H4 (cell line): ENCODE measurements at regions not wholly inside any gene's neighbourhood (a gene's known extent, or its start where the extent isn't known, plus 50 kb on each side); places are given as distances from the start of the nearest gene placed in this dataset.

Experiments used
- DNase-seq: peaks from one replicate; pipeline ENCODE4 v3.0.0-alpha.2; 2015; ENCODE audit warnings: low spot score

DNA sequence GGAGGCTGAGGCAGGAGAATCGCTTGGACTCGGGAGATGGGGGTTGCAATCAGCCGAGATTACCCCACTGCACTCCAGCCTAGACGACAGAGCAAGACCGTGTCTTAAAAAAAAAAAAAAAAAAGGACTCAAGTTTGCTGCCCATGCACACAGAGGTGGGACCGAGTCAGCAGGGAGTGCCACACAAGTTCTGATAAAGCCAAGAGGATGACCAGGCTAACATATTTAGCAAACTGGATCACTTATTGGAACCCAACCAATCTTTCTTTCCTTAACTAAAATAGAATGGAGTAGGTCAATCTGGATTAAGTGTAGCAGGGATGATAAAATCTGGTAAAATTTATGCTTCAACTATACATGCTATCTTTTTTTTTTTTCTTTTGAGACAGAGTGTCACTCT lies 190.4 kb upstream of the FOXN3 start:
- DNase-seq, result no peak

DNA sequence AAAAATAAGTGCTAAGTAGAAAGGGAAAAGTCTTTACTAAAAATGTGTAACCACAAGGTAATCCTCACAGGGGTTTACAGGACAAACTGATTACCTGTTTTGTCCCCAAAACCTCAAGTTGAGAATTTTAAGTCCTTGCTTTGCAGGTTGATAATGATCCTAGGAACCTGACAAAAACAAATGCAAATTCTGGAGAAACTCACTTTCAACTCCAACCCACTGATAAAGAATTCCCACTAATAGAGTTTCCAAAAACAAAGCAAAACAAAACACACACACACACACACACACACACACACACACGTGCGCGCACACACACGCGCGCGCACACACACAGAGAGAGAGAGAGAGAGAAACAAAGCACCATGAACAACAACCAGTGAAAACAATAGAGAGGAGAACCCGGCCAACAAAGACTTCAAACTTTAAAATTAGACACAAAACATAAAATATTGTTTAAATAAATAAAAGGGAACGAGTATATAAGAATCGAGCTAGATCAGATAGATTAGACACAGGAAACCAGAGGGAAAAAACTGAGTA lies 187.0 kb upstream of the FOXN3 start:
- no peak for DNase-seq

DNA sequence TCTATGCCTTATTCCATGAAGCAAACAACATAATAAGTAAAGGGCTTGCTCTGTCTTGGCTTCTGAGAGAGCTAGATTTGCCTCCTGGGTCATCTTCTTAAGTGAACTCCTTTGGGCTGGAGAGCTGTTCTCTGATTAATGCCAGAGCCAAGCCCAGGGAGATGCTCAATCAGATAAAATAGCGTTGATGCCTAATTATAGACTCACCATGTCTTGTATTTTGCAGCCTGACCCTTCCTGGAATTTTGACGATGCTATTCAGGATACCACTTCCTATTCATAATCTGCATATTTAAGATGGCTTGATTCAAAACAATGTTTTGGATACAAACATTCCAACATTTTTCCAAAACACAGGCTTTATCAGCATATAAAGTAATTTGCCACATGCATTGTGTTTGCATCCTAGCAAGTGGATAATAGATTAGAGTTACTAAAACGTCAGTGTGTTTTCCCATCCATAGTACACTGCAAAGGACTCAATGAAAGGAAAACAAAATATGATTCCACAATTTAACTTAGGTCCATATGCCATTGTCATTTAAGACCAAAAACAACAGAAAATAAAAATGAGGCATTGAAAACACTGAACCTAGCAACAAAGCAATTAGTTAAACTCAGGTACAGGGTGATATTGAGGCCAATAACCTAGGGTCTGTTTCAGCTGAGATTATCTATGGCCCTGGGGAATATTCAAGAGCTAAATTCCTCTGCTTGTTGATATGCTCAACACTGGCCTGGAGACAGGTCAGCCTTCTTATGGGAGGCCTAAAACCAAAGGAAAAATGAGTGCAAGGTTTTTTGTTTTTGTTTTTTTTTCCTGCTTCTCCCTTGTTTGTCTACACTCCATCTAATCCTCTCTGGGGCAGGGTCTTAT lies 184.2 kb upstream of the FOXN3 start:
- DNase-seq, result no peak

DNA sequence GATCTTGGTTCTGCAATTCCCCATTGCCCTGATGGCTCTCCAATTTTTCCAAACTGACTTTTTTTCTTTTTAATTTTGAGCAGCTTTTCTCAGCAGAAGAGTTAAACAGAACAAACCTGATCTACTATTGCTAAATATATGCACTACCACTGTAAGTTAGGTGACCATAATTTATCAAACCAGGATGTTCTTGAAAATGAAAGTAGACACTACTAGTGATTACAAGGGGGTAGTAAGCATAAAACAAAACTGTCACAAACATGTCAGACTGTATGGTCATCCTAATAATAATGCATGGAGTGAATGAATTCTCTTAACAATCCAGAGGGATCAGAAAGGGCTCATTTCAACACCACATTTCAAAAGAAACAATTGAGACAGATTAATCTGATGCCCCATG lies 183.0 kb upstream of the FOXN3 start:
- DNase-seq, result no peak

DNA sequence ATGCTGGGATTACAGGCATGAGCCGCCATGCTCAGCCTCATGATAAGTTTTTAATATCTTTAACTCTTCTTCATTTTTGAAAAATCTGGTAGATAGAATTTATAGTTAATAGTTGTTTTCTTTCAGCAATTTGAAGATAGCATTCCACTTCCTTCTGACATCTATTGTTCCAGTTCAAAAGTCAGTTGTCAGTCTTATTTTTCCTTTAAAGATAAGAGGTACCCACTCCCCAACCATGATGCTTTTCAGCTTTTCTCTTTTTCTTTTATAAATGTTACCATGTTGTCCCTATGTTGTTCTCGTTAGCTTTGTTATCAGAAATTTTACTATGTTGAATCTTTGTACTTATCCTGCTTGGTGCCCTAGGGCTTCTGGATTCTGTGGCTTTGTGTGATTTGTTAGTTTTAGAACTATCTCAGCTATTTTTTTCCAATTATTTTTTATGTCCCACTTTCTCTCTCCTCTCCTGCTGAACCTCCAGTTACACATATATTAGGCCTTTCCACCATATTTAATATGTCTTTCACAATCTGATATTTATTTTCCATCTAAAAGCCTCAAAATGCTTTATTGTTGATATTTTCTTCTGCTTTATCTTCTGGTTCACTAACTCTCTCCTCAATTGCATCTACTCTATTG lies 181.6 kb upstream of the FOXN3 start:
- no peak for DNase-seq

DNA sequence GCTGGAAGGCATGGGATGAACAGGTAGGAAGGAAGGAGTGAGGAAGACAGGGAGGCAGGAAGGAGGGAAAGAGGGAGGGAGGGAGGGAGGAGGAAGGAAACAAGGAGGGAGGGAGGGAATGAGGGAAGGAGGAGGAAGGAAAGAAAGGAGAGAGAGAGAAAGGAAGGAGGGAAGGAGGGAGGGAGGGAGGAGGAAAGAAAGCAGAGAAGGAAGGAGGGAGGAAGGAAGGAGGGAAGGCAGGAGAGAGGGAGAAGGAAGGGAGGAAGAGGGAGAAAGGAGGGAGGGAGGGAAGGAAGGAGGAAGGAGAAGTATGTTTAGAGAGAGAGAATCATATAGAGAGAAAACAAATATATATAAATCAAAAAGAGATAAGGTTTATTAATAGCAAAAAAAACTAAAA lies 175.9 kb upstream of the FOXN3 start:
- no peak for DNase-seq

DNA sequence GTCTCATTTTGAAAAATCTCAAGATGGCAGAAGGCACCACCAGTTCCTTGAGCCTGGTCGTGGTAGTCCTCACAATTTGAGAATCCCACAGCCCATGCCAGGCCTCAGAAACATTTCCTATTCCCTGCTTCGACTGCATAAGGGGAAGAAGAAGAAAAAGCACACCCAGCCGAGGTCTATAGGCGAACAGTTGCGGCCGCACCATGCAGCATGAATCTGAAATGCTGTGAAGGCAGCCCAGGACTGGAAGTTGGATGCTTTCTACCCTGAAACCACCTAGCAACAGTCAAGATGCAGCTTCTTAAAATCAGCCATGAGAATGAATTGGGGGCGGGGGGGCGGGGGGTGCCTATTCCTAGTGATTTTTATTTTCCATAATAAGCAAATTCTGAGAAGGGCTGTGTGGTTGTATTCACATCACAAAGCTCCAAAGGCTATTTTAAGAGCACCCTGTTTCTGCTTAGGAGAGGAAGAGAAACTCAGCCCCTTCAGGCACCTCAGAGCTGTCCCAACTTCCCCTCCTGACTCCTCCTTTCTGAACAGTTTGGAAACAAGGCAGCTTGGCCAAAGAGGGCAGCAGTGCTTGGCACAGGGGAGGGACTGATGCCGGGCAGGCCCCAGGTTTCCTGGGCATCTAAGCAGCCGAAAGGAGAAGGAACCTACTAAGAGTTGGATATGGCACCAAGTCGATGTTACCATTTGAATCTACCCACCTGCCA lies 172.5 kb upstream of the FOXN3 start:
- no peak for DNase-seq

DNA sequence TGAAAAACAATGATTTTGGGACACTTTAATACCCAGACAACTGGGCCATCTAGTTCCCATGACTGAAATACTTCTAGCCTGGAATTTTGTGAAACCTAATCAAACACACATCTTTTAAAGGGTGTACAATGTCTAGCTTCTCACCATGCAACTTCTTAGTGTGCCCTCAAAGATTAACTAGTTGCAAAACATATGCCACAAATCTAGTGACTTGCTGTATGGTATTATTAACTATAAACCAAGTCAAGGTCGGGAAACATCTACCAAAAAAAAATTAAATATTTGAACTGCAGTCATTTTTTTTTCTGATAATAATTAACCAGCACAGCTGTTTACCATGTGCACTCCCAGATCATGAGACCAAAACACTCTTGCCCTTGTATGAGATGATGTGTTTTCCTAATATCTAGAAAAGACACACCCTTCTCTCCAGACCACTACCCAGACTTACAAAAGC lies 171.8 kb upstream of the FOXN3 start:
- no peak for DNase-seq

DNA sequence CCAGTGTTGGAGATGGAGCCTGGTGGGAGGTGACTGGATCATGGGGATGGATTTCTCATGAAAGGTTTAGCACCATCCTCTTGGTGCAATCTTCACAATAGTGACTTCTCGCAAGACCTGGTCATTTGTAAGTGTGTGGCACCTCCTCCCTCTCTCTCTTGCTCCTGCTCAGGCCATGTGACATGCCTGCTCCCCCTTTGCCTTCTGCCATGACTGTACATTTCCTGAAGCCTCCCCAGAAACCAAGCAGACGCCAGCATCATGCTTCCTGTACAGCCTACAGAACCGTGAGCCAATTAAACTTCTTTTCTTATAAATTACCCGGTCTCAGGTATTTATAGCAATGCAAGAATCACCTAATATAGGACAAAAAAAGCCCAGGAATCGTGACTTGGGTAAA lies 171.0 kb upstream of the FOXN3 start:
- DNase-seq, result no peak

DNA sequence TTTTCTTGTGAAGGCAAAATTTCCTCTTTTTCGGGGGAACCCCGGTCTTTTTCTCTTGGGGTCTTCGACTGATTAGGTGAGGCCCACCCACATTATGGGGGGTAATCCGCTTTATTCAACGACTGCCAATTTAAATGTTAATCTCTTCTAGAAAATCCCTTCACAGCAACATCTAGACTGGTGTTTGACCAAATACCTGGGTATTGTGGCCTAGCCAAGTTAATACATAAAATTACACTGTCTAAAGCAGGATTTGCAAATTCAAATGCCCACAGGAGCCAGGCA lies 170.0 kb upstream of the FOXN3 start:
- DNase-seq, result no peak

DNA sequence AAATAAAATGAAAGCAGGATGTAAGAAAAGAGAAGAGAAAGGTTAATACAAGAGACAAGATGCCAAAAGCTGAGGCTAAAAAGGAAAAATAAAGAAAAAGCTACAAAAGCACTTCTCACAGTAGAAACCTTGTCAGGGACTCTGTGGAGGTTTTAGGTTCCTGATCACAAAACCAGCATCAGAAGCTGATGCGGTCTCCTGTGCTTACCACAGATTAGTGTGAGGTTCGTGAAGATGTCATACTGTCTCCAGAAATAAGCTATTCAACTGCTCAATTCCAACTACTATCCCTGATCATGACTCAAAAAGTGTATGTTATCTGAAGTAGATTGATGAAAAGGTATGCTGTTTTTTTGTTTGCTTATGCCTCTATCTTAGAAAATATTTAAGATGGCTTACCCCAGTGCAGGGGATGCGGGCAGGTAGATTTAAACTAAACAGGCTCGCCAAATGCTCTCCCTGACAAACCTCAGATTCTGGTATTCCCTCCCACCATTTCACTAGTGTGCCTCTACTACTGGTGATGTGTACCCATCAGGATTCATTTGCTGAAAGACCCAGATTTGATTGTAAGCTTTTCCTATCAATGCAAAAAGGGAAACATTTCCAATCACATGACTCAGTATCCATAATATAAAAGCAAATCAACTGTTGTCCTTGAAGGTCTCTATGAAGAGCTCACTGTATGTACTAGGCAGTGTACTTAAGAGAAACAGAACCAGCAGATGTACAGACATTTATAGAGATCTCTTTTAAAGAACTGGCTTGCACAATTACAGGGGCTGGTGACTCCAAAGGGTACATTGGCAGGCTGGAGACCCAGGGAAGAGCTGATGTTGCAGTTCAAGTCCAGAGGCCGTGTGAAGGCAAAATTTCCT lies 169.5 kb upstream of the FOXN3 start:
- no peak for DNase-seq

DNA sequence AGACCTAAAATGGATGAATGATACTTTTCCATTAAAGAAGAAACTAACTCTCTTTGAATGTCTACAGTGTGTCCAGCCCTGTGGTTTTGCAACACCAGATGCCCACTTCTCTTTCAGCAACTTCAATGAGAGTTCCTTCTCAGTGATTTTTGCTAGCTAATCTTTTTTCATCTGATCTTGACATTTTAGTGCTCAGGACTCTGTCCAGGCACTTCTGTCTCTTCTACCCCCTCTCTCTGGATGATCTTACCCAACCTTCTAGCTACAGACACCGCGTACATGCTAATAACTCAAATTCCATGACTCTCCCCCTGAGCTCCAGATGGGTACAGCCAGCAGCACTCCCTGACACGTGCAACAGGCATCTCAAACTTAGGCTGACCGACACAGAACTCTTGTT lies 161.1 kb upstream of the FOXN3 start:
- no peak for DNase-seq

DNA sequence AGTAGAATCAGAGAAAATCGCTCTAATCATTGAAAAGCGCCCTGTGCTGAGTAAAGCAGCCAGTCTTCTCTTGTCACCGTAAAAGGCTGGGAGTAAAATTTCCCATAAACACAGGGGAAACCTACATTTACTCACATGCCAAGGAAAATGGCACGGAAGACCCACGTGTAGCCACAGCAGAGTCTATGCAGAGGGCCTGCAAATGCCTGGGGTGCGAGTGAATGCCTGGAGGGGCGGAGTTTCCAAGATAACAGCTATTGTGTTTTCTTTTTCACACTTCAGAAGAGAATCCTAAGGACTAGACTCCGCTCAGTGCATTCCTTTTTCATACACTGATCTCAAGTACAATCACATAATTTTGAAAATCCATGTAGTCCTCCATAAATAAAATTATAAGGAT lies 159.9 kb upstream of the FOXN3 start:
- DNase-seq, result no peak

DNA sequence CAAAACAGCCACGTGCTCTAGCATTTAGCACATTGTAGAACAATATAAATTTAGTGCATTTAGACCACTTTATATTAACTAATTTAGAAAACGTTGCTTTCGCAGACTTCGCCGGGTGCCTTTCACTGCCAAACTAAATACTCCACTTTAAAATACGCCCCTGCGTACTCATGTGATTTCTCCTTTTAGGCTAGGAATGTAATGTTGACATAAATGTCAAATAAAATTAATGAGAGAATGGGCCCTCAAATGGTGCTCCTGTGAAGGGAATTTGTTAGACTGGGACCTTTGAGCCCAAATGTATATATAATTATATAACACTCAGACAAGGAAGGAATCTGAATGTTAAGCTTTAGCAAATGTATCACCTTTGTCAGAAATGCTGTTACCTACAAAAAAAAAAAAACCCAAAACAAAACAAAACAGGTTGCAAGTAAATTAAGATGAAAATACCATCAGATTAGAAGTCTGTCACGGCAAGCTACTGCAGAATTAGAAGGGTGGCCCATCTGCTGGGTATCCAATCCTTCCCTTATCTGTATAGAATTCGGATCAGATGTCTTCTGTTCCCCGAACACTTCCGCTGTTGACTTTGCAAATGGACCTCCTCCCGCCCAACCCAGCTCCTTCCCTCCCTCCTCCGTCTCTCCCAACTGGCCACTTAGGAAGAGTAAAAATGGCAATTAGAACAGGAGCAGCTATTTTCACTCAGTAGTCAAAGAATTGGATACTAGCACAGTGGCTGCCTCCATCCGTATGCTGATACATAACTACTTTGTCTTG lies 159.3 kb upstream of the FOXN3 start:
- DNase-seq, result no peak

DNA sequence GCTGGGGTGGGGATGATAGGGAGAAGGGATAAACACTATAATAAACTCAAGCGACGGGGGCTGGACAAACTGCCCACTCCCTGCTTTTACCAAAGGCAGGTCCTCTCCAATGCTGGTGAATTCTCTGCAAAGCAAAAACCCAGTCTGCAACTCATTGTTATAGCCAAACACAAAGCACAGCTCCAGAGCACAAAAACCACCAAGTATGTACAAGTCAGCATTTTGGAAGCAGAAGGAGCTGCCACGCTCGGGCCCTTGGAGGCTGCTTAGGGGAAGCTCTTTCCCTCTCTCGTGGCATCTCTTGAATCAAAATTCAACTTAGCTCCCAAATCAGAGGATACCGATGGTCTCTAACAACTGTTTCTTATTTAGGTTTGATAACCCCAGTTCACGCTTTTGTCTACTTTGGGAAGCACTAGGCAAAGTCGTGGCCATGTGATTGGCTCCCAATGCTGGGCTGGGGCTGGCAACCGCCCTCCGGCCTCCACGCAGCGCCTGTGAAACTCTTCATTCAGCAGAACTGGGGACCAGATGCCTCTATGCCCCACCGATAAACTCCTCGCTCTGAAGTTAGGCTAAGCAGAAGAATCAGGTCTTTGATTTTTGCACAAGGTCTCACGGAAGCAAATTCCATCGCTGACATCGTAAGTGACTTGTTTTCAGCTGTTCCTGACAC lies 158.5 kb upstream of the FOXN3 start:
- DNase-seq, result no peak

DNA sequence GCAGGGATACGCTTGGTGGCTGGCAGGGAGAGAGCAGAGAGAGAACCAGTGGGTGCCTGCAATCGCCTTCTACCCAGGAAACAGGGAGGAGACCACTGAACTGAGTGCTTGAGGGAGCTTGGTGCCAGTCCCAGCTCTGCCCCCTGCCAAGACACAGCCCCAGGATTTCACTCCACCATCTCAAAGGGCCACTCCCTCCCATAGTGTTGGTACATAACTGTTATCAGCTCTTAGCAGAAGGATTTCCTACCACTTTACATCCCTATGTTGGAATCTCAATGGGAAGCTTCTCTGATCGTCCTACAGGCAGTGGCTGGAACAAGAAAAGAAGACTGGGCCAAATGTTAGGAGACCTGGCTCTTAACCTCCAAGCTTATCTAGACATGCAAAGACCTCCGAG lies 157.4 kb upstream of the FOXN3 start:
- no peak for DNase-seq

DNA sequence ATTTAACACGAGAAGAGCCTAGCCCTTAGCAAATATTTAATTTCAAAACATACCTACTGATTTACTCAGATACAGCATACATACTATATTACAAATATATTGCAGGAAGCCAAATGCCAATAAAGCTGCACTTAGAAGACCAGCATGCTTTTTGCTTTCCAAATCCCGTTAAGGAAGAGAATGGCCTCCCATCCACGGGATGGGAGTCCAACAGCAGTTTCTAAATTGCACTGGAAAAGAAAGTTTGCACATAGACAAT lies 156.3 kb upstream of the FOXN3 start:
- no peak for DNase-seq

DNA sequence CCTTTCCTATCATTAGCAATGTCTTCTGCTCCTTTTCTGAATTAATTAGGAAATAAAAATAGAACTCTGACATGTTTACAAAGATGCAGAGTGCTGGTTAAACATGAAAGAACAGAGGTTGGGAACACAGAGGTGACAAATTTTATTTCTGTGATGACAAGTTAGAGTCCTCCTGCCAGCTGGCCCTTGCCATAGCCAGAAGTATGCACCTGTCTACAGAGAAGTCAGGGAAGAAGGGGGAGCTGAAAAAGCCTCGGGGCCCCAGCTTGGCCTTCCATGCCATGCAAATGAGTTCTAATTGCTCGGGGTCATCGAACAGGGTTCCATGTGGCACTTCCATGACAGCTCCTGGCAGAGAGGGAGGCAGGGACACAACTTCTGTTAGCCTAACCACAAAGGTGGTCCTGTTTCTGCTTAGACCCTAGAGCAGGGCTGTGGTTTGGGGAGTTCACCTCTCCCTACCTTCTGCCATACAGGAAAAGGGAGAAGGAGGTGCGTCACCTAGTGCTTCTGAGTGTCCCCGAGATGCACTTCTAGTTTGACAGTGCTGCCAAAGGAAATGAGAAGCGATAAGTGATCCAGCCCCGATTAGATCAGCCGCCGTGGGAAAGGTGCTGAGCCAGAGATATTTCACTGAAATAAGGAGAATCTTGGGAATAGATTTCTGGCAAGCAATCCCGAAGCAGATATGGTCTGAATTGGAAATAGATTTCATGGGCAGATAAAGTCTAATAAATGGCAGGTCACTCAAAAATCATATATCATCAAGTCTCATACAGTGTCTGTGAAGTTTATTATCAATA lies 155.8 kb upstream of the FOXN3 start:
- no peak for DNase-seq

DNA sequence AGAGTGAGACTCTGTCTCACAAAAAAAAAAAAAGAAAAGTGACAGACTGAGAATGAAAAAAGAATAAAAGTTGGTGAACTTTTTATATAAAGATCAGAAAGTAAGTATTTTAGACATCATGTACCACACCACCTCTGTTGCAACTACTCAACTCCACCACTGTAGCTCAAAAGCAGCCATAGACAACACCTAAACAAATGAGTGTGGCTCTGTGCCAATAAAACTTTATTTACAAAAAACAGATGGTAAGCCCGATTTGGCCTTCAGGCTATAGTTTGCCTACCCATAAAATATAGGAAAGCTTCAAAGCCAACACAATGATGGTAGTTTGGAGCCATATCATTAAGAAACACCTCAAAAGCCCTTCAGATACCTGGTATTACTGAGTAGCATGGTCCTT lies 154.5 kb upstream of the FOXN3 start:
- DNase-seq, result no peak
